Esophagus squamous epithelium (tissue), 4 donors: ENCODE measurements at regions not wholly inside any gene's neighbourhood (a gene's known extent, or its start where the extent isn't known, plus 50 kb on each side); places are given as distances from the start of the nearest gene placed in this dataset.
"Not testable (repeated sequence)": the region's sequence is repeated elsewhere in the genome, so short reads cannot be mapped to it uniquely, and the experiment has no call there.

Experiments used
- CTCF ChIP-seq, 6 experiments: fragments of 450-650 bp in 4 of 6; fragments of 200-600 bp in 2 of 6; sonication (generic) in 2 of 6; IDR thresholded peaks; one replicate each; pipeline ENCODE4 v1.5.1; 2016 to 2019; ENCODE audit warnings: antibody characterized with exemption in 6 of 6, mild to moderate bottlenecking in 4 of 6, moderate library complexity in 4 of 6
- POLR2A ChIP-seq, 4 donors: fragments of 450-650 bp; IDR thresholded peaks; one replicate each; pipeline ENCODE4 v1.6.1; 2017; ENCODE audit warnings: antibody characterized with exemption in 4 of 4, mild to moderate bottlenecking in 4 of 4, moderate library complexity in 3 of 4

GRCh38 chr2:129417041-129417440 is 562.4 kb upstream of the RAB6C start:
- not testable (repeated sequence) for TF ChIP-seq CTCF, POLR2A (IDR thresholded peaks at IDR 0.05)
